Aorta (tissue), 5 donors: ENCODE measurements at regions not wholly inside any gene's neighbourhood (a gene's known extent, or its start where the extent isn't known, plus 50 kb on each side); places are given as distances from the start of the nearest gene placed in this dataset.

ENCODE experiments used
- ATAC-seq: fragments of 200-7000 bp; cut with Tn5 transposase; one replicate; pipeline ENCODE4 v1.9.1; 2022; ENCODE audit warnings: moderate library complexity; ENCODE audit not compliant: low FRiP score
- DNase-seq, 2 donors: peaks; one replicate each; pipeline ENCODE4 v3.0.0-alpha.2; 2020
- H3K27ac ChIP-seq, 2 donors: one replicate each; pipeline ENCODE4 v1.5.1; 2013; ENCODE audit warnings: low read length in 2 of 2, mild to moderate bottlenecking in 2 of 2, moderate library complexity in 2 of 2, control low read depth in 1 of 2, inconsistent platforms in 1 of 2, low read depth in 1 of 2
- H3K27me3 ChIP-seq, 2 donors: one replicate each; pipeline ENCODE4 v1.6.1; 2013; ENCODE audit warnings: control low read depth in 1 of 2, low read length in 1 of 2, mild to moderate bottlenecking in 1 of 2, moderate library complexity in 1 of 2; ENCODE audit not compliant: insufficient read depth in 2 of 2, control insufficient read depth in 1 of 2
- H3K36me3 ChIP-seq, 2 donors: one replicate each; pipeline ENCODE4 v1.6.1; 2013; ENCODE audit warnings: control low read depth in 1 of 2, low read length in 1 of 2, mild to moderate bottlenecking in 1 of 2; ENCODE audit not compliant: insufficient read depth in 2 of 2, control insufficient read depth in 1 of 2
- H3K4me1 ChIP-seq, 2 donors: one replicate each; pipeline ENCODE4 v1.6.1; 2013; ENCODE audit warnings: low read length in 2 of 2, control low read depth in 1 of 2, mild to moderate bottlenecking in 1 of 2, moderate library complexity in 1 of 2; ENCODE audit not compliant: insufficient read depth in 2 of 2, control insufficient read depth in 1 of 2
- H3K4me3 ChIP-seq, 2 donors: one replicate each; pipeline ENCODE4 v1.5.1; 2013; ENCODE audit warnings: low read length in 2 of 2, control low read depth in 1 of 2, mild to moderate bottlenecking in 1 of 2
- H3K9me3 ChIP-seq: one replicate; pipeline ENCODE4 v1.6.1; 2013; ENCODE audit warnings: mild to moderate bottlenecking, low read length; ENCODE audit not compliant: control insufficient read depth
- WGBS, 2 donors: extraction: QIAGEN DNeasy Blood & Tissue Kit; methylation state at CpG; one replicate each; pipeline ENCODE4 v1.1.7; 2013; 5-methylcytosine and 5-hydroxymethylcytosine counted together
- intact Hi-C, 2 donors: fragments of 100-400 bp; cut with DNase I; formaldehyde crosslinking; loops; one replicate each; pipeline versions ENCODE4 v1.14.2 to v1.15.0; 2022
- donor health status: healthy with polysubstance abuse.
- donor health status: Bipolar disorder and iron deficiency.
- donor health status: DM: no; HTN: no; CAD: no.
- donor health status: DM: no; HTN: no; CAD: no.
- donor health status: DM: yes; HTN: yes; CAD: no.

- DNase-seq (no peak), ATAC-seq (peak; percentile 71)
- Histone ChIP-seq H3K36me3 (no peaks in the 10 kb centered on the region), H3K4me3 (no peak overlapping the region), H3K27ac (no peak overlapping the region), H3K4me1 (no peaks in the 10 kb centered on the region), H3K27me3 (no peaks in the 10 kb centered on the region), H3K9me3 (no peaks in the 10 kb centered on the region)
- intact Hi-C loops: no loop called here
- 76 to 80% methylated on average over 7 of the region's 7 CpGs for WGBS, 2 donors
Observed at GRCh38 chr7:25545124-25546008, 317.1 kb upstream of the NPVF start.

DNA sequence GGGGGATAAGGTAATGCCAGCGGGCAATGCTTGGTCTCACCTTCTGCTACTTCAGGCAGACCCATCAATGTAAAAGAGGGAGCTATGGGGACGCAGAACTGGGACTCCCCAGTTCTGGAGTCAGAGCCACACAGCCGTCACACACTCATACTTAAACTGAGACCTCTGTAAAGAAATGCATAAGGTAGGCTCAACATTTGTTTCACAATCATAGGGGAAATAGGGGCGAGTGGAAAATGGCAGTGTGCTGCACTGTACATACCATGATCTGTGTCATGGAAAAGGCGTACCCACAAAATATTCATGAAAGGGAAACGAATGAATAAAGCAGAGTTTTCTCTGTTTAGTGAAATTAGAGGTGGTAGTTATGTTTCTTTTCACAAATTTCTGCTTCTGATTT, 318.0 kb upstream of the NPVF start:
- no peaks in the 10 kb centered on the region for H3K27me3 ChIP-seq
- H3K36me3 ChIP-seq: no peaks in the 10 kb centered on the region
- intact Hi-C loops: no loop called here
- DNase-seq (no peak), ATAC-seq (no peak)
- no peak overlapping the region for H3K4me3 ChIP-seq
- no peaks in the 10 kb centered on the region for H3K9me3 ChIP-seq
- H3K27ac ChIP-seq: no peak overlapping the region
- no peaks in the 10 kb centered on the region for H3K4me1 ChIP-seq
- WGBS, 2 donors: 95 to 97% methylated on average over 6 of the region's 6 CpGs

- Histone ChIP-seq H3K4me3 (no peak overlapping the region), H3K27me3 (no peaks in the 10 kb centered on the region), H3K27ac (no peak overlapping the region), H3K4me1 (no peaks in the 10 kb centered on the region), H3K36me3 (no peaks in the 10 kb centered on the region), H3K9me3 (no peaks in the 10 kb centered on the region)
- intact Hi-C loops: no loop called here
- WGBS, 2 donors: 90% methylated on average over 6 of the region's 6 CpGs
- DNase-seq (no peak), ATAC-seq (no peak)
Observed at GRCh38 chr7:25549271-25549921, 321.1 kb upstream of the NPVF start.

DNA sequence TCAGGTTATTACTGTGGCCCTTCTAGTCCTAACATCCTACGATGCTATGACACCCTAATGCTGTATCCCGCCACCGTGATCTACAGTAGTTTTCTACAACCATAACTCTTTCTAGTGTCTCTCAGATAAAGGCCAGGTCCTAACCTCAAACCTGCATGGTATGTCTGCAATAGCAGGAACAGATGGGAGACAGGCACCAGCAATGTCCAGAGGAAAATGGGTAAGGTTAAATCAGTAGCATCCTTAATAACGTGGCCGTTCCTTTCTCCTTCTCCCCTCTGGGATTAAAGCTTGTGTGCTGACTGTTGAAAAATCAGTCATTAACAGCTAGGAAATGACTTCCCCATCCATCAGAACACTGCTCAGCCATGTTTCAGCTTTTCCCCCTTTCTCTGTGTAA, 321.9 kb upstream of the NPVF start:
- Histone ChIP-seq H3K4me3 (no peak overlapping the region), H3K27me3 (no peaks in the 10 kb centered on the region), H3K36me3 (no peaks in the 10 kb centered on the region), H3K4me1 (no peaks in the 10 kb centered on the region), H3K27ac (no peak overlapping the region), H3K9me3 (no peaks in the 10 kb centered on the region)
- DNase-seq: no peak
- ATAC-seq: no peak
- intact Hi-C loops: no loop called here
- 89 to 93% methylated on average over 5 of the region's 5 CpGs for WGBS, 2 donors

GRCh38 chr7:25552998-25553397, 324.7 kb upstream of the NPVF start:
- H3K9me3 ChIP-seq: no peaks in the 10 kb centered on the region
- no peaks in the 10 kb centered on the region for H3K36me3 ChIP-seq
- 35 to 47% methylated on average over 3 of the region's 3 CpGs for WGBS, 2 donors
- intact Hi-C loops: no loop called here
- no peaks in the 10 kb centered on the region for H3K27me3 ChIP-seq
- no peak for DNase-seq
- no peak overlapping the region for H3K27ac ChIP-seq
- no peak overlapping the region for H3K4me3 ChIP-seq
- no peak for ATAC-seq
- no peaks in the 10 kb centered on the region for H3K4me1 ChIP-seq

GRCh38 chr7:25553580-25554291, 325.4 kb upstream of the NPVF start:
- 83 to 90% methylated on average over 13 of the region's 13 CpGs for WGBS, 2 donors
- Histone ChIP-seq H3K36me3 (no peaks in the 10 kb centered on the region), H3K9me3 (no peaks in the 10 kb centered on the region), H3K4me1 (no peaks in the 10 kb centered on the region), H3K4me3 (no peak overlapping the region), H3K27ac (no peak overlapping the region), H3K27me3 (no peaks in the 10 kb centered on the region)
- no peak for ATAC-seq
- intact Hi-C loops: no loop called here
- DNase-seq: no peak

DNA sequence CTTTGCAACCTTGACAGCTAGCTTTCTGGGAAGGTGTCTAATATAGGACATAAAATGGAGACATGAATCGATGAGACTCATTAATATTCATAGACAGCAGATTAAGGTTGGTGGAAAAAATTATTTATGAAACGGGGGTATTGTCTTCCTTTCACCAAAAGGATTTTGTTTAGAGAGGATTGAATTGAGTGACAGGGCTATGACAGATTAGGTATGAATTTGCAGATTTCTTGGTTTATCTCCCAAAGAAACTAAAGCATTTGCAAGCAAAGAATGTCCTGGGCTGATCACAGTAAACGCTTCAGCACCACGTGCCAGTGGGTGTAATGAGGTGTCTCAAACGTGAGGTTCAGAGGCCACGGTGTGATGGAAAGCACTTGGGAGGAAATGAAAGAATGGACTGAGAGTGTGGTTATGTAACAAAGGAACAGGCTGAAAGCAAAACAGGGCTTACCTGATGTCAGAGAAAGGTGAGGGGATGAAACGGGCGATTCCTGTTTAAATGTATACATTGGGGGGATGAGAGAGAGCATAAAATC, 329.2 kb upstream of the NPVF start:
- intact Hi-C loops: no loop called here
- no peaks in the 10 kb centered on the region for H3K4me1 ChIP-seq
- no peak overlapping the region for H3K27ac ChIP-seq
- no peaks in the 10 kb centered on the region for H3K9me3 ChIP-seq
- no peak overlapping the region for H3K4me3 ChIP-seq
- no peaks in the 10 kb centered on the region for H3K27me3 ChIP-seq
- ATAC-seq: no peak
- H3K36me3 ChIP-seq: no peaks in the 10 kb centered on the region
- DNase-seq: no peak
- 86 to 87% methylated on average over 8 of the region's 8 CpGs for WGBS, 2 donors

DNA sequence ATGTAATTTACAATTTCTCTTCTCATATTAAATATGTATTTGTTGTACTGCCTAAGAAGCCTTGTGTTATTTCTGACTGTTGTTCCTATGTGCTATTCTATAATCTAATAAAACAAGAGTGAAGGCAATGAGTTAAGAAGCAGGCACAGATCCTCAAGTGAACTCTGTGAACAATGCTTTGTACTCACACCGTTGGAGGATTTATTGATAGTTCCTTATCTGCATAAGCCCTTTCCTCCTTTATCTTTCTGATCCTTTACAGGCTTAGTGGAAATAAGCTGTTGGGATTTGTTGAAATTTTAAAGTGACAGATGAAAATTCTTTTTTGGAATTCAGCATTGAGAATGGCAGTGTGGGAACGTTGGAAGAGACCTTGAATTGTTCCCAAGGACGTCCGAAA, 329.6 kb upstream of the NPVF start:
- no peak for ATAC-seq
- Histone ChIP-seq H3K4me1 (no peaks in the 10 kb centered on the region), H3K27ac (no peak overlapping the region), H3K4me3 (no peak overlapping the region), H3K9me3 (no peaks in the 10 kb centered on the region), H3K27me3 (no peaks in the 10 kb centered on the region), H3K36me3 (no peaks in the 10 kb centered on the region)
- intact Hi-C loops: no loop called here
- 63 to 72% methylated on average over 4 of the region's 4 CpGs for WGBS, 2 donors
- no peak for DNase-seq
